OCI-LY3 (cell line): ENCODE measurements at regions not wholly inside any gene's neighbourhood (a gene's known extent, or its start where the extent isn't known, plus 50 kb on each side); places are given as distances from the start of the nearest gene placed in this dataset.

Experiments
- H2AFZ ChIP-seq: fragments of 200-600, 300-600 bp; shearing (Covaris generic); 2 replicates; pipeline ENCODE4 v1.6.0; 2014; ENCODE audit warnings: antibody characterized with exemption, low read depth, low read length
- H3K27ac ChIP-seq: fragments of 200-600, 300-600 bp; sonication (generic); 2 replicates; pipeline ENCODE4 v1.5.1; 2014; ENCODE audit warnings: mild to moderate bottlenecking, low read length, moderate library complexity, mixed read lengths
- H3K27me3 ChIP-seq: fragments of 200-600, 300-600 bp; sonication (generic); 2 replicates; pipeline ENCODE4 v1.6.1; 2014; ENCODE audit warnings: low read depth, low read length, mixed read lengths
- H3K36me3 ChIP-seq: fragments of 200-600, 300-600 bp; sonication (generic); replicated peaks from 2 replicates; pipeline ENCODE3; 2014; ENCODE audit warnings: low read depth, low read length, mixed read lengths
- H3K4me1 ChIP-seq: fragments of 300-600, 200-600 bp; sonication (generic); 2 replicates; pipeline ENCODE4 v1.6.1; 2014; ENCODE audit warnings: low read length, mixed read lengths
- H3K4me2 ChIP-seq: fragments of 200-600, 300-600 bp; sonication (generic); 2 replicates; pipeline ENCODE4 v1.6.1; 2014; ENCODE audit warnings: low read length, mixed read lengths
- H3K4me3 ChIP-seq: fragments of 300-600, 200-600 bp; sonication (generic); 2 replicates; pipeline ENCODE4 v1.5.1; 2014; ENCODE audit warnings: antibody characterized with exemption, mild to moderate bottlenecking, low read length, moderate library complexity
- H3K79me2 ChIP-seq: fragments of 300-600, 200-600 bp; shearing (Covaris generic); 2 replicates; pipeline ENCODE4 v1.6.1; 2014; ENCODE audit warnings: mild to moderate bottlenecking, low read length, mixed read lengths
- H3K9ac ChIP-seq: fragments of 300-600, 200-600 bp; shearing (Covaris generic); 2 replicates; pipeline ENCODE4 v1.6.0; 2014; ENCODE audit warnings: mild to moderate bottlenecking, low read length, moderate library complexity
- H3K9me3 ChIP-seq: fragments of 200-600, 300-600 bp; shearing (Covaris generic); 2 replicates; pipeline ENCODE4 v1.6.1; 2014; ENCODE audit warnings: low read length, mixed read lengths; ENCODE audit not compliant: insufficient read depth
- H4K20me1 ChIP-seq: fragments of 200-600, 300-600 bp; sonication (generic); 2 replicates; pipeline ENCODE4 v1.6.1; 2016; ENCODE audit warnings: low read length, mixed read lengths; ENCODE audit not compliant: insufficient read depth
- EZH2phosphoT487 ChIP-seq: fragments of 200-600 bp; shearing (Covaris generic); IDR thresholded peaks from 2 replicates; pipeline ENCODE4 v1.6.1; 2018; ENCODE audit warnings: antibody characterized with exemption, mixed run types, low read depth
- TF ChIP-seq, protein P1 (sequence below): fragments of 200-600, 300-600 bp; sonication (generic); IDR thresholded peaks from 2 replicates; pipeline ENCODE4 v1.5.1; 2014; ENCODE audit warnings: antibody characterized with exemption, low read length, low read depth

DNA sequence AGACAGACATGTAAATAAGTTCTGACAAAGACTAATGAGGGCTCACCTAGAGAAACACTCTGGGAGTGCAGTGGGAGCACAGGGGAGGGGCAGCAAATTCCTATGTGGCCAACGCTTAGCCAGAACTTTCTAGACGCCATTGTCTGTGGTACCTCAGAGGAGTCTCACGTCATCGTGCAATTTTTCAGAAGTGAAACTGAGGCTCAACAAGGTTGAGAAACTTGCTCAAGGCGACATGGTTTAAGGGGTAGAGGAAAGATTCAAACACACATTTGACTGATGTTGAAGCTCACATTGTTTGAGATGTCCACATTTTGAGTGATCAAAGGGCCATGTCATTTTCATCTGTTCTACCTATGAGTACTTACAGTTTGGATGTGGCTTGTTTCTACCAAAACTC lies 152.6 kb upstream of the LMO4 start:
- peak overlapping the region; percentile 34 for H3K4me2 ChIP-seq

DNA sequence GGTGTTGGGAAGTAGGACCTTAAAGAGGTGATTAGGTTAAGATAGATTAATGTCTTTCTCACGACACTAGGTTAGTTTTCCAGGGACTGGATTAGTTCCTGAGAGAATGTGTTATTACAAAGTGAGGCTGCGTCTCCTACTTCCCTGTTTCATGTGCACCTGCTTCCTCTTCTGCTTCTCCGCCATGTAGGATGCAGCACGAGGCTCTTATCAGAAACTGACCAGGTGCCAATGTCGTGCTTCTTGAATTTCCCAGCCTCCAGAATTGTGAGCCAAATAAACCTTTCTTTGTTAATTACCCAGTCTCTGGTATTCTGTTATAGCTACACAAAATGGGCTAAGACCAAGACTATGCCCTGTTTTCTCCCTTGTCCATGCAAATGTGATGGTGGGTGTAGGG lies 152.2 kb upstream of the LMO4 start:
- Histone ChIP-seq H3K27ac (no peak overlapping the region), H3K9me3 (0 out of 2 replicates have a peak, but pooled peaks cover 6% of the 10 kb centered on the region), H3K4me3 (no peak overlapping the region), H3K4me2 (peak overlapping the region; percentile 34), H3K79me2 (no peaks in the 10 kb centered on the region), H3K9ac (no peak overlapping the region), H4K20me1 (no peaks in the 10 kb centered on the region), H2AFZ (no peak overlapping the region), H3K4me1 (peaks cover 31% of the 10 kb centered on the region), H3K27me3 (no peaks in the 10 kb centered on the region), H3K36me3 (no peaks in the 10 kb centered on the region)
- TF ChIP-seq, protein P1, sequence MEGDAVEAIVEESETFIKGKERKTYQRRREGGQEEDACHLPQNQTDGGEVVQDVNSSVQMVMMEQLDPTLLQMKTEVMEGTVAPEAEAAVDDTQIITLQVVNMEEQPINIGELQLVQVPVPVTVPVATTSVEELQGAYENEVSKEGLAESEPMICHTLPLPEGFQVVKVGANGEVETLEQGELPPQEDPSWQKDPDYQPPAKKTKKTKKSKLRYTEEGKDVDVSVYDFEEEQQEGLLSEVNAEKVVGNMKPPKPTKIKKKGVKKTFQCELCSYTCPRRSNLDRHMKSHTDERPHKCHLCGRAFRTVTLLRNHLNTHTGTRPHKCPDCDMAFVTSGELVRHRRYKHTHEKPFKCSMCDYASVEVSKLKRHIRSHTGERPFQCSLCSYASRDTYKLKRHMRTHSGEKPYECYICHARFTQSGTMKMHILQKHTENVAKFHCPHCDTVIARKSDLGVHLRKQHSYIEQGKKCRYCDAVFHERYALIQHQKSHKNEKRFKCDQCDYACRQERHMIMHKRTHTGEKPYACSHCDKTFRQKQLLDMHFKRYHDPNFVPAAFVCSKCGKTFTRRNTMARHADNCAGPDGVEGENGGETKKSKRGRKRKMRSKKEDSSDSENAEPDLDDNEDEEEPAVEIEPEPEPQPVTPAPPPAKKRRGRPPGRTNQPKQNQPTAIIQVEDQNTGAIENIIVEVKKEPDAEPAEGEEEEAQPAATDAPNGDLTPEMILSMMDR, result no peak
- TF ChIP-seq EZH2phosphoT487, result no peak

More for the DNA sequence above, 152.6 kb upstream of the LMO4 start:
- H2AFZ ChIP-seq, result no peak overlapping the region
- no peak for TF ChIP-seq EZH2phosphoT487
- TF ChIP-seq, protein P1, result no peak
- H3K9me3 ChIP-seq, result 0 out of 2 replicates have a peak, but pooled peaks cover 6% of the 10 kb centered on the region
- H3K4me1 ChIP-seq, result peaks cover 31% of the 10 kb centered on the region
- no peaks in the 10 kb centered on the region for H3K27me3 ChIP-seq
- no peaks in the 10 kb centered on the region for H3K36me3 ChIP-seq
- no peaks in the 10 kb centered on the region for H3K79me2 ChIP-seq
- no peaks in the 10 kb centered on the region for H4K20me1 ChIP-seq
- H3K9ac ChIP-seq, result no peak overlapping the region
- H3K4me3 ChIP-seq, result no peak overlapping the region
- H3K27ac ChIP-seq, result no peak overlapping the region

DNA sequence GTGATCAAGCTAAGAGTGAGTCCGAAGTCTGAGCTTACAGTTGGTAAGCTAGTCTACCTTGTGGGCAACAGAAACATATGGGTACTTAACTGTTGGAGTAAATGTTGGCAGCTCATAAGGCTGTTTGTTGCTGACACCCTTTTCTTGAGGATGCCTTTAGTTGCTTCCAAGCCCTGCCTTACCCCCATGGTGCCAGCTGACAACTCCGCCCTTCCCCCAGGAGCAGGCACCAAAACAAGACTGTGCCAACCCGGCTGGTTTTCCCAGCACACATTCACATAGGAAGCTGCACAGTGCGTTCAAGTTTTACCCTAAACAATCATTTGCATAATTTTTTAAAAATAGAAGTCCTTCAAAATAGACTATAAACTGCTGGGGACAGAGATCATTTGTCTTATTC lies 150.2 kb upstream of the LMO4 start:
- no peaks in the 10 kb centered on the region for H3K36me3 ChIP-seq
- no peak overlapping the region for H3K4me2 ChIP-seq
- H3K4me1 ChIP-seq, result peaks cover 31% of the 10 kb centered on the region
- no peak overlapping the region for H2AFZ ChIP-seq
- H3K9ac ChIP-seq, result no peak overlapping the region
- H4K20me1 ChIP-seq, result no peaks in the 10 kb centered on the region
- TF ChIP-seq, protein P1, result no peak
- TF ChIP-seq EZH2phosphoT487, result no peak
- H3K79me2 ChIP-seq, result no peaks in the 10 kb centered on the region
- 0 out of 2 replicates have a peak, but pooled peaks cover 6% of the 10 kb centered on the region for H3K9me3 ChIP-seq
- H3K4me3 ChIP-seq, result no peak overlapping the region
- no peak overlapping the region for H3K27ac ChIP-seq
- H3K27me3 ChIP-seq, result no peaks in the 10 kb centered on the region

DNA sequence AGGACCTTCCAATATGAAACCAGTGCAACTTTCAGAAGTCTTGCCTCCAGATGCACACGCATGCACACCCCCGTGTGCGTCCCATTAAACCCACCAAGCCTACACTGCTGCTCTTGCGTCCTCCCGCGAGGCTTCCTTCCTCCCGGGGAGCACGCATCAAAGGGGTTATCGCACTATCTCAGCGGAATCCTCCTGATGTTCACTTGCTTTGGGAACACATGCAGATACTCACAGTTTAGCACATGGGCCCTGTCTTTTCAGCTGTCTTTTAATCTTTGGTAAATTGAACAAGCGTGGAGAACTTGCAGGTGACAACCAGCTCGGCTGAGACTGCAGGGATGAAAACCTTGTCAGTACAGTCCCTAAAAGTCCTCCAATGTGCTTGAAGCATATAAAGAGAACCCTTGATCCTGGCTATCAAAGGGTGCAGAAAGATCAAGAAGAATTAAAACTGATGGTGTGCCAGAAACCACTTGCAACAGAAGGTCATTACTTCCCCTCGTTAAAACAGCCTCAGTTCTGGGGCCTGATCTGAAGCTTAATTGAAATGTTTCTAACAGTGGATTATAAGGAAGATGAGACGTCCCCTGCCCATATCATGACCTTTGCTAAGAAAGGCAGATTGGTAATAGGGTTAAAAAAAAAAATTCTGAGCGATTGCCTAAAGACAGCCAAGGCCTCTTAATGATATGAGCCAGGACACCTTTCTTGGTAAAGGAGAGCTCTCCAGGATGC lies 149.4 kb upstream of the LMO4 start:
- H3K36me3 ChIP-seq, result no peaks in the 10 kb centered on the region
- no peaks in the 10 kb centered on the region for H3K27me3 ChIP-seq
- H2AFZ ChIP-seq, result no peak overlapping the region
- TF ChIP-seq, protein P1, result no peak
- no peak for TF ChIP-seq EZH2phosphoT487
- H3K4me2 ChIP-seq, result peak overlapping the region; percentile 57; the same call in 1 of the 2 replicates
- no peak overlapping the region for H3K27ac ChIP-seq
- H4K20me1 ChIP-seq, result no peaks in the 10 kb centered on the region
- no peak overlapping the region for H3K4me3 ChIP-seq
- H3K79me2 ChIP-seq, result no peaks in the 10 kb centered on the region
- H3K9me3 ChIP-seq, result 0 out of 2 replicates have a peak, but pooled peaks cover 6% of the 10 kb centered on the region
- H3K9ac ChIP-seq, result no peak overlapping the region
- H3K4me1 ChIP-seq, result peaks cover 31% of the 10 kb centered on the region
